ENCODE measurements at regions not wholly inside any gene's neighbourhood (a gene's known extent, or its start where the extent isn't known, plus 50 kb on each side); places are given as distances from the start of the nearest gene placed in this dataset.

DNA sequence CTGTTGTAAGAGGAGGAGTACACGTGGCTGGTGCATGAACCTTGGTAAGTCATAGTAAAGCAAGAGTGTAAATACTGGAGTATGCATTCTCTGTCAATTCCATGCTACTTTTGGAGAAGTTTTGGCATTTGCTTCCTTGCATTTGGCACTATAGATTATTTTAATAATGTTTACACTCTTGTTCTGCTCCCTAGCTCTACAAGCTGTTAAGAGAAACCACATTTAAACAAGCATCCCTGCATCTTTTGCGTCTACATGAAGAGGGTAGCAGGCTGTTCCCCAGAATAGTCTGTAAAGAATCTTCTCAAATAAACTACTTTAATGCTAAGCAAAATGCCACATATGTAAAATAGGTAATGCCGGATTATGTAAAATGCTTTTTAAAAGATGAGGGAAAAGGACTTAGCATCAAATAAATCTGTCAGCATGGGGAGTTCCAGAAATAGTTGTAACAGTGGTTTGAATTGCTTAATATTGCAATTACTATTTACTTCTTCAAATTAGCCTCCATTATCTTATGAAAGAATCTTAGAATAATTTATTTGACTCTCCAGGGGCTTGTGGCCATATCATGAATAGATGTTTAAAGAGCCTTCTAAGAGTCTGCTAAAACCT is 2127.3 kb upstream of the WWC1 start:
- no peak for TF ChIP-seq POLR2AphosphoS5 (IDR thresholded peaks at IDR 0.05; ENCODE audit: borderline replicate concordance, low read depth, low read length)
- no peak for TF ChIP-seq EZH2 (IDR thresholded peaks at IDR 0.05)
- TF ChIP-seq FOXP2 (optimal IDR thresholded peaks at IDR 0.05; ENCODE audit: control extremely low read depth, extremely low read length, insufficient read depth): no peak
